Astrocyte (in vitro differentiated cells and primary cell): ENCODE measurements at regions not wholly inside any gene's neighbourhood (a gene's known extent, or its start where the extent isn't known, plus 50 kb on each side); places are given as distances from the start of the nearest gene placed in this dataset.

Experiments used
- DNase-seq: peaks from one replicate; pipeline ENCODE4 v3.0.0-alpha.2; 2010; ENCODE audit warnings: low read depth
- FAIRE-seq: peaks from 2 replicates; lab custom pipeline; 2011; peaks lifted over from hg19 to GRCh38; lab: Jason Lieb, UNC
- H2AFZ ChIP-seq: 2 replicates; pipeline ENCODE4 v1.6.0; 2012; ENCODE audit warnings: low read depth, low read length, inconsistent platforms
- H3K27ac ChIP-seq: 2 replicates; pipeline ENCODE4 v1.5.1; 2011; ENCODE audit warnings: low read depth, low read length, inconsistent platforms
- H3K27me3 ChIP-seq: 2 replicates; pipeline ENCODE4 v1.6.0; 2011; ENCODE audit warnings: low read length, inconsistent platforms; ENCODE audit not compliant: insufficient read depth
- H3K36me3 ChIP-seq: 2 replicates; pipeline ENCODE4 v1.5.1; 2011; ENCODE audit warnings: low read length, inconsistent platforms; ENCODE audit not compliant: insufficient read depth
- H3K4me1 ChIP-seq: 2 replicates; pipeline ENCODE4 v1.5.1; 2011; ENCODE audit warnings: low read length, inconsistent platforms; ENCODE audit not compliant: insufficient read depth
- H3K4me2 ChIP-seq: 2 replicates; pipeline ENCODE4 v1.6.0; 2012; ENCODE audit warnings: low read length, inconsistent platforms
- H3K4me3 ChIP-seq: 2 replicates; pipeline ENCODE4 v1.5.1; 2011; ENCODE audit warnings: low read depth, mild to moderate bottlenecking, low read length, inconsistent platforms; ENCODE audit not compliant: insufficient read depth
- H3K79me2 ChIP-seq: 2 replicates; pipeline ENCODE4 v1.6.0; 2012; ENCODE audit warnings: mild to moderate bottlenecking, low read length, inconsistent platforms; ENCODE audit not compliant: insufficient read depth
- H3K9ac ChIP-seq: 2 replicates; pipeline ENCODE4 v1.6.0; 2012; ENCODE audit warnings: mild to moderate bottlenecking, low read length, inconsistent platforms
- H3K9me3 ChIP-seq: 2 replicates; pipeline ENCODE4 v1.5.1; 2012; ENCODE audit warnings: low read depth, mild to moderate bottlenecking, low read length, inconsistent platforms; ENCODE audit not compliant: insufficient read depth
- H4K20me1 ChIP-seq: 2 replicates; pipeline ENCODE4 v1.6.0; 2012; ENCODE audit warnings: low read length, inconsistent platforms; ENCODE audit not compliant: insufficient read depth
- H3K27ac Mint-ChIP-seq: one replicate; pipeline ENCODE4 v1.8.0; 2021; ENCODE audit warnings: mild to moderate bottlenecking, mixed read lengths; ENCODE audit not compliant: unreplicated experiment
- H3K27me3 Mint-ChIP-seq: one replicate; pipeline ENCODE4 v1.8.0; 2021; ENCODE audit warnings: low read depth, mixed read lengths; ENCODE audit not compliant: unreplicated experiment
- H3K36me3 Mint-ChIP-seq: one replicate; pipeline ENCODE4 v1.8.0; 2021; ENCODE audit warnings: low read depth, mixed read lengths; ENCODE audit not compliant: unreplicated experiment
- H3K4me1 Mint-ChIP-seq: one replicate; pipeline ENCODE4 v1.8.0; 2021; ENCODE audit warnings: low read depth, mixed read lengths; ENCODE audit not compliant: unreplicated experiment
- H3K4me3 Mint-ChIP-seq: one replicate; pipeline ENCODE4 v1.8.0; 2021; ENCODE audit warnings: mild to moderate bottlenecking, moderate library complexity, mixed read lengths; ENCODE audit not compliant: unreplicated experiment
- H3K9me3 Mint-ChIP-seq: one replicate; pipeline ENCODE4 v1.8.0; 2021; ENCODE audit warnings: mild to moderate bottlenecking, mixed read lengths; ENCODE audit not compliant: unreplicated experiment
- CTCF ChIP-seq: IDR thresholded peaks from 2 replicates; pipeline ENCODE4 v1.5.1; 2011; ENCODE audit warnings: low read depth, mild to moderate bottlenecking, inconsistent platforms, low read length, moderate library complexity; ENCODE audit not compliant: insufficient read depth
- EZH2 ChIP-seq: IDR thresholded peaks from 2 replicates; pipeline ENCODE4 v1.6.1; 2012; ENCODE audit warnings: mild to moderate bottlenecking, low read length, inconsistent platforms; ENCODE audit not compliant: insufficient read depth

GRCh38 chr10:57788117-57788516 is 479.6 kb downstream of the IPMK start:
- no peaks in the 10 kb centered on the region for H3K36me3 Mint-ChIP-seq
- no peak overlapping the region for H3K27ac ChIP-seq
- H3K27me3 Mint-ChIP-seq, result no peaks in the 10 kb centered on the region
- no peak overlapping the region for H3K4me3 Mint-ChIP-seq
- H3K9me3 ChIP-seq, result no peaks in the 10 kb centered on the region
- no peaks in the 10 kb centered on the region for H3K4me1 ChIP-seq
- DNase-seq, result no peak
- no peaks in the 10 kb centered on the region for H3K4me1 Mint-ChIP-seq
- no peak overlapping the region for H3K27ac Mint-ChIP-seq
- H3K4me3 ChIP-seq, result no peak overlapping the region
- H3K79me2 ChIP-seq, result no peaks in the 10 kb centered on the region
- no peaks in the 10 kb centered on the region for H4K20me1 ChIP-seq
- FAIRE-seq, result no peak
- no peak overlapping the region for H3K4me2 ChIP-seq
- H3K9me3 Mint-ChIP-seq, result no peaks in the 10 kb centered on the region
- no peak overlapping the region for H2AFZ ChIP-seq
- no peak overlapping the region for H3K9ac ChIP-seq
- no peaks in the 10 kb centered on the region for H3K27me3 ChIP-seq
- H3K36me3 ChIP-seq, result no peaks in the 10 kb centered on the region
- TF ChIP-seq EZH2, result no peak
- no peak for TF ChIP-seq CTCF

GRCh38 chr10:57786850-57787750 is 480.6 kb downstream of the IPMK start:
- Mint-ChIP-seq H3K9me3 (peaks cover 3% of the 10 kb centered on the region), H3K4me3 (no peak overlapping the region), H3K27me3 (no peaks in the 10 kb centered on the region), H3K27ac (no peak overlapping the region), H3K4me1 (no peaks in the 10 kb centered on the region), H3K36me3 (no peaks in the 10 kb centered on the region)
- Histone ChIP-seq H3K4me2 (no peak overlapping the region), H3K4me1 (no peaks in the 10 kb centered on the region), H3K27me3 (no peaks in the 10 kb centered on the region), H3K36me3 (no peaks in the 10 kb centered on the region), H3K9ac (no peak overlapping the region), H3K9me3 (no peaks in the 10 kb centered on the region), H3K4me3 (no peak overlapping the region), H4K20me1 (no peaks in the 10 kb centered on the region), H2AFZ (no peak overlapping the region), H3K79me2 (no peaks in the 10 kb centered on the region), H3K27ac (no peak overlapping the region)
- TF ChIP-seq CTCF (no peak), EZH2 (no peak)
- FAIRE-seq, result no peak
- DNase-seq, result no peak

GRCh38 chr10:57786331-57786730 is 481.4 kb downstream of the IPMK start:
- Mint-ChIP-seq H3K9me3 (peaks cover 3% of the 10 kb centered on the region), H3K27ac (no peak overlapping the region)
- no peak for FAIRE-seq

More at GRCh38 chr10:57786331-57786730, 481.4 kb downstream of the IPMK start:
- Histone ChIP-seq H3K79me2 (no peaks in the 10 kb centered on the region), H3K27ac (no peak overlapping the region), H3K4me1 (no peaks in the 10 kb centered on the region), H3K4me2 (no peak overlapping the region), H3K9me3 (no peaks in the 10 kb centered on the region), H3K9ac (no peak overlapping the region), H3K4me3 (no peak overlapping the region), H3K27me3 (no peaks in the 10 kb centered on the region), H4K20me1 (no peaks in the 10 kb centered on the region), H2AFZ (no peak overlapping the region), H3K36me3 (no peaks in the 10 kb centered on the region)
- TF ChIP-seq CTCF (no peak), EZH2 (no peak)
- Mint-ChIP-seq H3K27me3 (no peaks in the 10 kb centered on the region), H3K4me3 (no peak overlapping the region), H3K4me1 (no peaks in the 10 kb centered on the region), H3K36me3 (no peaks in the 10 kb centered on the region)
- DNase-seq, result no peak
